NCI-H1048 (cell line): ENCODE measurements at regions not wholly inside any gene's neighbourhood (a gene's known extent, or its start where the extent isn't known, plus 50 kb on each side); places are given as distances from the start of the nearest gene placed in this dataset.

Source experiments
- DNase-seq: peaks from one replicate; lab custom pipeline; 2025; lab: John Stamatoyannopoulos, UW

GRCh38 chr20:48463916-48464315 lies 363.9 kb downstream of the PREX1 start:
- no peak for DNase-seq

- DNase-seq = no peak
Measured at GRCh38 chr20:48463096-48463720, 364.6 kb downstream of the PREX1 start.

- DNase-seq = no peak
Measured at GRCh38 chr20:48461735-48462119, 366.1 kb downstream of the PREX1 start.

- no peak for DNase-seq
Measured at GRCh38 chr20:48461091-48461734, 366.6 kb downstream of the PREX1 start.

- DNase-seq = no peak
Measured at GRCh38 chr20:48460681-48461080, 367.1 kb downstream of the PREX1 start.

- DNase-seq = no peak
Measured at GRCh38 chr20:48459722-48460395, 367.9 kb downstream of the PREX1 start.

- DNase-seq = no peak
Measured at GRCh38 chr20:48458601-48459385, 369.0 kb downstream of the PREX1 start.

- no peak for DNase-seq
Measured at GRCh38 chr20:48458003-48458377, 369.8 kb downstream of the PREX1 start.

- DNase-seq = no peak
Measured at GRCh38 chr20:48457193-48458002, 370.4 kb downstream of the PREX1 start.

GRCh38 chr20:48456366-48457192 lies 371.2 kb downstream of the PREX1 start:
- DNase-seq = no peak

GRCh38 chr20:48455651-48456365 lies 372.0 kb downstream of the PREX1 start:
- no peak for DNase-seq

GRCh38 chr20:48454671-48455490 lies 372.9 kb downstream of the PREX1 start:
- DNase-seq = no peak

GRCh38 chr20:48453477-48454093 lies 374.2 kb downstream of the PREX1 start:
- no peak for DNase-seq

- DNase-seq = no peak
Measured at GRCh38 chr20:48451401-48451800, 376.4 kb downstream of the PREX1 start.

GRCh38 chr20:48448666-48449600 lies 378.9 kb downstream of the PREX1 start:
- DNase-seq = no peak

- no peak for DNase-seq
Measured at GRCh38 chr20:48447456-48447855, 380.3 kb downstream of the PREX1 start.

GRCh38 chr20:48445827-48446226 lies 382.0 kb downstream of the PREX1 start:
- DNase-seq = no peak

- no peak for DNase-seq
Measured at GRCh38 chr20:48444249-48444648, 383.6 kb downstream of the PREX1 start.
